ENCODE measurements at regions not wholly inside any gene's neighbourhood (a gene's known extent, or its start where the extent isn't known, plus 50 kb on each side); places are given as distances from the start of the nearest gene placed in this dataset.

- no peaks in the 10 kb centered on the region for H3K4me1 ChIP-seq (ENCODE audit: control insufficient read depth in 2 of 3, insufficient read depth in 2 of 3, low read depth in 1 of 3, low read length in 3 of 3)
- DNase-seq (no peak), FAIRE-seq (no peak)
- no peak for TF ChIP-seq CTCF (IDR thresholded peaks at IDR 0.05; ENCODE audit: borderline replicate concordance, extremely low read depth, insufficient read depth)
- no peaks in the 10 kb centered on the region for H3K27me3 ChIP-seq (ENCODE audit: control insufficient read depth, insufficient read depth, low read length)
- no peaks in the 10 kb centered on the region for H3K36me3 ChIP-seq (ENCODE audit: control insufficient read depth in 2 of 3, insufficient read depth in 3 of 3, low read length in 3 of 3)
- no peak overlapping the region for H3K27ac ChIP-seq (ENCODE audit: low read depth in 2 of 2, low read length in 2 of 2)
- intact Hi-C loops (cut with DNase I): no loop called here
- no peak overlapping the region for H3K9ac ChIP-seq (ENCODE audit: low read length in 3 of 3)
- H3K4me3 ChIP-seq (ENCODE audit: low read length in 3 of 3): no peak overlapping the region
- no peaks in the 10 kb centered on the region for H3K9me3 ChIP-seq (ENCODE audit: control insufficient read depth in 2 of 3, insufficient read depth in 1 of 3, low read length in 3 of 3)
Observed at GRCh38 chr2:34844629-34845028, 1245.5 kb upstream of the FAM98A start.

- Histone ChIP-seq H3K9ac (ENCODE audit: low read length in 3 of 3) (no peak overlapping the region), H3K27me3 (ENCODE audit: control insufficient read depth, insufficient read depth, low read length) (no peaks in the 10 kb centered on the region), H3K9me3 (ENCODE audit: control insufficient read depth in 2 of 3, insufficient read depth in 1 of 3, low read length in 3 of 3) (peaks cover 0 to 15% (median 0%) of the 10 kb centered on the region in 3 donors), H3K27ac (ENCODE audit: low read depth in 2 of 2, low read length in 2 of 2) (no peak overlapping the region), H3K36me3 (ENCODE audit: control insufficient read depth in 2 of 3, insufficient read depth in 3 of 3, low read length in 3 of 3) (no peaks in the 10 kb centered on the region), H3K4me3 (ENCODE audit: low read length in 3 of 3) (no peak overlapping the region), H3K4me1 (ENCODE audit: control insufficient read depth in 2 of 3, insufficient read depth in 2 of 3, low read depth in 1 of 3, low read length in 3 of 3) (no peaks in the 10 kb centered on the region)
- TF ChIP-seq CTCF (IDR thresholded peaks at IDR 0.05; ENCODE audit: borderline replicate concordance, extremely low read depth, insufficient read depth): no peak
- intact Hi-C loops (cut with DNase I): no loop called here
- no peak for DNase-seq
- no peak for FAIRE-seq
Observed at GRCh38 chr2:34838408-34838807, 1239.3 kb upstream of the FAM98A start.

GRCh38 chr2:34836361-34836760, 1237.3 kb upstream of the FAM98A start:
- intact Hi-C loops (cut with DNase I): no loop called here
- Histone ChIP-seq H3K9me3 (ENCODE audit: control insufficient read depth in 2 of 3, insufficient read depth in 1 of 3, low read length in 3 of 3) (peaks cover 0 to 15% (median 0%) of the 10 kb centered on the region in 3 donors), H3K9ac (ENCODE audit: low read length in 3 of 3) (no peak overlapping the region), H3K27ac (ENCODE audit: low read depth in 2 of 2, low read length in 2 of 2) (no peak overlapping the region), H3K36me3 (ENCODE audit: control insufficient read depth in 2 of 3, insufficient read depth in 3 of 3, low read length in 3 of 3) (no peaks in the 10 kb centered on the region), H3K4me3 (ENCODE audit: low read length in 3 of 3) (no peak overlapping the region), H3K27me3 (ENCODE audit: control insufficient read depth, insufficient read depth, low read length) (no peaks in the 10 kb centered on the region), H3K4me1 (ENCODE audit: control insufficient read depth in 2 of 3, insufficient read depth in 2 of 3, low read depth in 1 of 3, low read length in 3 of 3) (no peaks in the 10 kb centered on the region)
- FAIRE-seq (no peak), DNase-seq (no peak)
- no peak for TF ChIP-seq CTCF (IDR thresholded peaks at IDR 0.05; ENCODE audit: borderline replicate concordance, extremely low read depth, insufficient read depth)

GRCh38 chr2:34831096-34831495, 1232.0 kb upstream of the FAM98A start:
- intact Hi-C loops (cut with DNase I): no loop called here
- H3K27me3 ChIP-seq (ENCODE audit: control insufficient read depth, insufficient read depth, low read length): no peaks in the 10 kb centered on the region
- no peaks in the 10 kb centered on the region for H3K9me3 ChIP-seq (ENCODE audit: control insufficient read depth in 2 of 3, insufficient read depth in 1 of 3, low read length in 3 of 3)
- DNase-seq (no peak), FAIRE-seq (no peak)
- no peak overlapping the region for H3K9ac ChIP-seq (ENCODE audit: low read length in 3 of 3)
- no peaks in the 10 kb centered on the region for H3K36me3 ChIP-seq (ENCODE audit: control insufficient read depth in 2 of 3, insufficient read depth in 3 of 3, low read length in 3 of 3)
- no peak overlapping the region for H3K4me3 ChIP-seq (ENCODE audit: low read length in 3 of 3)
- H3K27ac ChIP-seq (ENCODE audit: low read depth in 2 of 2, low read length in 2 of 2): no peak overlapping the region
- no peaks in the 10 kb centered on the region for H3K4me1 ChIP-seq (ENCODE audit: control insufficient read depth in 2 of 3, insufficient read depth in 2 of 3, low read depth in 1 of 3, low read length in 3 of 3)
- no peak for TF ChIP-seq CTCF (IDR thresholded peaks at IDR 0.05; ENCODE audit: borderline replicate concordance, extremely low read depth, insufficient read depth)

All from kidney (tissue), 13 donors.